Spleen (tissue), 11 donors: ENCODE measurements at regions not wholly inside any gene's neighbourhood (a gene's known extent, or its start where the extent isn't known, plus 50 kb on each side); places are given as distances from the start of the nearest gene placed in this dataset.
"Not testable (repeated sequence)": the region's sequence is repeated elsewhere in the genome, so short reads cannot be mapped to it uniquely, and the experiment has no call there.

ENCODE experiments used
- DNase-seq: peaks from one replicate; pipeline ENCODE4 v3.0.0-alpha.2; 2020
- H3K27ac ChIP-seq, 8 donors: fragments of 200-600 bp; sonication (generic) in 7 of 8; 1 replicate in 4 of 8; 2 replicates in 4 of 8; pipeline versions ENCODE4 v1.5.0 to v1.8.0; 2016 to 2021; ENCODE audit warnings: inconsistent platforms in 4 of 8, mild to moderate bottlenecking in 4 of 8, moderate library complexity in 1 of 8
- H3K27me3 ChIP-seq, 7 donors: fragments of 200-600 bp; sonication (generic) in 6 of 7; replicated peaks in 1 of 7; 1 replicate in 4 of 7; 2 replicates in 3 of 7; pipeline versions ENCODE4 v1.5.0 to v1.8.0; 2016 to 2021; ENCODE audit warnings: inconsistent platforms in 3 of 7, mild to moderate bottlenecking in 1 of 7
- H3K36me3 ChIP-seq, 6 donors: fragments of 200-600 bp; sonication (generic) in 5 of 6; 1 replicate in 4 of 6; 2 replicates in 2 of 6; pipeline versions ENCODE4 v1.5.0 to v1.8.0; 2016 to 2021; ENCODE audit warnings: inconsistent platforms in 2 of 6
- H3K4me1 ChIP-seq, 6 donors: fragments of 200-600 bp; sonication (generic) in 5 of 6; 1 replicate in 3 of 6; 2 replicates in 3 of 6; pipeline versions ENCODE4 v1.5.0 to v1.8.0; 2016 to 2021; ENCODE audit warnings: inconsistent platforms in 3 of 6
- H3K4me3 ChIP-seq, 8 donors: fragments of 200-600 bp; sonication (generic) in 7 of 8; 1 replicate in 4 of 8; 2 replicates in 4 of 8; pipeline versions ENCODE4 v1.5.0 to v1.8.0; 2016 to 2021; ENCODE audit warnings: inconsistent platforms in 4 of 8, mild to moderate bottlenecking in 4 of 8, moderate library complexity in 2 of 8
- H3K9me3 ChIP-seq, 8 donors: fragments of 200-600 bp; sonication (generic) in 7 of 8; 1 replicate in 4 of 8; 2 replicates in 4 of 8; pipeline versions ENCODE4 v1.5.0 to v1.8.0; 2016 to 2021; ENCODE audit warnings: inconsistent platforms in 4 of 8
- POLR2A ChIP-seq, 3 donors: fragments of 450-650 bp; IDR thresholded peaks; one replicate each; pipeline ENCODE4 v1.5.1; 2017; ENCODE audit warnings: antibody characterized with exemption in 3 of 3, mild to moderate bottlenecking in 1 of 3
- POLR2AphosphoS5 ChIP-seq, 3 donors: sonication (generic); formaldehyde crosslinking; IDR thresholded peaks; one replicate each; pipeline ENCODE4 v1.5.1; 2017; ENCODE audit warnings: antibody characterized with exemption in 3 of 3
- WGBS, 5 donors: extraction: QIAGEN DNeasy Blood & Tissue Kit in 3 of 5; methylation state at CpG; one replicate each; pipeline versions ENCODE4 v1.1.5 to v1.1.7; 2013 to 2018; 5-methylcytosine and 5-hydroxymethylcytosine counted together
- intact Hi-C: fragments of 100-400 bp; cut with DNase I; formaldehyde crosslinking; loops from one replicate; pipeline ENCODE4 v1.15.0; 2023; ENCODE audit warnings: low total_unique reads
- TF ChIP-seq, protein P1 (sequence below), 11 experiments: fragments of 200-600 bp in 7 of 11; fragments of 450-650 bp in 4 of 11; sonication (generic) in 4 of 11; IDR thresholded peaks in 8 of 11; conservative IDR thresholded peaks in 3 of 11; 1 replicate in 7 of 11; 2 replicates in 4 of 11; pipeline versions ENCODE4 v1.4.0 to v1.8.0; 2016 to 2021; ENCODE audit warnings: antibody characterized with exemption in 11 of 11, inconsistent platforms in 4 of 11, mild to moderate bottlenecking in 1 of 11
- donor health status: healthy with polysubstance abuse.
- donor health status: DM: no; HTN: no; CAD: no; lungs with moderate emphysema.
- donor health status: DM: no; HTN: no; CAD: no.
- donor health status: Bipolar disorder and iron deficiency.
- donor health status: healthy.
- donor health status: DM: no; HTN: no; CAD: no.
- donor health status: DM: yes; HTN: yes; CAD: no.

DNA sequence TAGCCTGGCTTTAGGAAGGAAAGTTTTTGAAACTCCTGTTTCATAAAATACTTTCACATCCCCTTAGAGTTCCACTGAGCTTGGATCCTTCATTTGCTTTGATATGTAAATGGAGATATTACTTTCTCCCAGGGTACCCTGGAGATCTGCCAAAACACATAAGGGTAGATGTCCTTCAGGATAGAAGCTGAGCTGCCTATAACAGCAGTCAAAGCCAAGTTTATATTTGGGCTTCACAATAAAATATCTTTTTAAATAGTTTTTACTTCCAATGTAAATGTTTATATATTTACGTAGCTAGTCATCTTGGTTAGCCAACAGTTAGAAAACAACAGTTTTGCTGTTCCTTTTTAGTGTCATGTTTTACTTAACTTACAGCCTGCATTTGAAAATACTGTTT is 742.3 kb upstream of the POU3F4 start:
- no peak for DNase-seq

DNA sequence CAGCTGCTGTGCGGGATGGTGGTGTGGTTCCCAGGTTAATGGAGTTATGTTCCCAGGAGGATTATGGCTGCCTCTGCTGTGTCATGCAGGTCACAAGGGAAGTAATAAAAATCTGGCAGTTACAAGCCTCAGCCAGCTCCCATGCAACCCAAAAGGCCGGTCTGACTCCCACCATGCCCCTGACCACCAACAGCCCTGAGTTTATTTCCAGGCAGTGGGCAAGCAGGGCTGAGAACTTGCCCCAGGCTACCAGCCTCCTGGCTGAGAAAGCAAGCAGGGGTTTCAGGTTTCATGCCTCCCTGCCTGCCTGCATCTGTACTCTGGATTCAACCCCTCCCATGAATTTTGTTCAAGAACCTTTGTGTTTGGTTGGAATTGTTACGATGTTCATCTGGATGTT is 732.7 kb upstream of the POU3F4 start:
- intact Hi-C loops = no loop called here
- TF ChIP-seq POLR2AphosphoS5 (IDR thresholded peaks at IDR 0.05) (no peak), POLR2A (IDR thresholded peaks at IDR 0.05) (no peak)
- TF ChIP-seq, protein P1, sequence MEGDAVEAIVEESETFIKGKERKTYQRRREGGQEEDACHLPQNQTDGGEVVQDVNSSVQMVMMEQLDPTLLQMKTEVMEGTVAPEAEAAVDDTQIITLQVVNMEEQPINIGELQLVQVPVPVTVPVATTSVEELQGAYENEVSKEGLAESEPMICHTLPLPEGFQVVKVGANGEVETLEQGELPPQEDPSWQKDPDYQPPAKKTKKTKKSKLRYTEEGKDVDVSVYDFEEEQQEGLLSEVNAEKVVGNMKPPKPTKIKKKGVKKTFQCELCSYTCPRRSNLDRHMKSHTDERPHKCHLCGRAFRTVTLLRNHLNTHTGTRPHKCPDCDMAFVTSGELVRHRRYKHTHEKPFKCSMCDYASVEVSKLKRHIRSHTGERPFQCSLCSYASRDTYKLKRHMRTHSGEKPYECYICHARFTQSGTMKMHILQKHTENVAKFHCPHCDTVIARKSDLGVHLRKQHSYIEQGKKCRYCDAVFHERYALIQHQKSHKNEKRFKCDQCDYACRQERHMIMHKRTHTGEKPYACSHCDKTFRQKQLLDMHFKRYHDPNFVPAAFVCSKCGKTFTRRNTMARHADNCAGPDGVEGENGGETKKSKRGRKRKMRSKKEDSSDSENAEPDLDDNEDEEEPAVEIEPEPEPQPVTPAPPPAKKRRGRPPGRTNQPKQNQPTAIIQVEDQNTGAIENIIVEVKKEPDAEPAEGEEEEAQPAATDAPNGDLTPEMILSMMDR (IDR thresholded peaks at IDR 0.05 in 8 of 11, conservative IDR thresholded peaks at IDR 0.05 in 3 of 11) = no peak
- Histone ChIP-seq H3K9me3 (peaks cover 0 to 33% (median 3%) of the 10 kb centered on the region in 8 donors), H3K4me1 (no peaks in the 10 kb centered on the region), H3K27ac (no peak overlapping the region), H3K4me3 (no peak overlapping the region), H3K36me3 (no peaks in the 10 kb centered on the region), H3K27me3 (no peaks in the 10 kb centered on the region)
- 56 to 67% (median 64%) methylated on average over 3 of the region's 3 CpGs for WGBS, 5 donors
- no peak for DNase-seq

More for the DNA sequence above, 742.3 kb upstream of the POU3F4 start:
- no peaks in the 10 kb centered on the region for H3K36me3 ChIP-seq
- no peak overlapping the region for H3K4me3 ChIP-seq
- H3K9me3 ChIP-seq = peaks cover 0 to 26% (median 11%) of the 10 kb centered on the region in 8 donors
- H3K27me3 ChIP-seq = no peaks in the 10 kb centered on the region
- 74 to 96% (median 81%) methylated on average over 1 of the region's 1 CpG for WGBS, 5 donors
- H3K27ac ChIP-seq = no peak overlapping the region
- intact Hi-C loops = no loop called here
- TF ChIP-seq POLR2AphosphoS5 (IDR thresholded peaks at IDR 0.05) (no peak), POLR2A (IDR thresholded peaks at IDR 0.05) (no peak)
- TF ChIP-seq, protein P1 (IDR thresholded peaks at IDR 0.05 in 8 of 11, conservative IDR thresholded peaks at IDR 0.05 in 3 of 11) = no peak
- no peaks in the 10 kb centered on the region for H3K4me1 ChIP-seq

DNA sequence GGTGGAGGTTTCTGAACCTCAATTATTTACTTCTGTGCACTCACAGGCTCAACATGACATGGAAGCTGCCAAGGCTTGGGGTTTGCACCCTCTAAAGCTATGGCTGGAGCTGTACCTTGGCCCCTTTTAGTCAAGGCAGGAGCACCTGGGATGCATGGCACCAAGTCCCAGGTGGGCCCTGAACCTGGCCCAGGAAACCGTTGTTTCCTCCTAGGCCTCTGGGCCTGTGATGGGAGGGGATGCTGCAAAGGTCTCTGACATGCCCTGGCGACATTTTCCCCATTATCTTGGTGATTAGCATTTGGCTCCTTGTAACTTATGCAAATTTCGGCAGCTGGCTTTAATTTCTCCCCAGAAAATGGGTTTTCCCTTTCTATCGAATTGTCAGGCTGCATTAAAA is 726.1 kb upstream of the POU3F4 start:
- Histone ChIP-seq H3K27me3 (no peaks in the 10 kb centered on the region), H3K4me3 (no peak overlapping the region), H3K27ac (no peak overlapping the region), H3K4me1 (no peaks in the 10 kb centered on the region), H3K36me3 (no peaks in the 10 kb centered on the region), H3K9me3 (peaks cover 0 to 20% (median 8%) of the 10 kb centered on the region in 8 donors)
- TF ChIP-seq, protein P1 (IDR thresholded peaks at IDR 0.05 in 8 of 11, conservative IDR thresholded peaks at IDR 0.05 in 3 of 11) = no peak
- TF ChIP-seq POLR2AphosphoS5 (IDR thresholded peaks at IDR 0.05) (no peak), POLR2A (IDR thresholded peaks at IDR 0.05) (no peak)
- intact Hi-C loops = no loop called here
- WGBS, 5 donors = 59 to 73% (median 63%) methylated on average over 4 of the region's 4 CpGs
- no peak for DNase-seq

DNA sequence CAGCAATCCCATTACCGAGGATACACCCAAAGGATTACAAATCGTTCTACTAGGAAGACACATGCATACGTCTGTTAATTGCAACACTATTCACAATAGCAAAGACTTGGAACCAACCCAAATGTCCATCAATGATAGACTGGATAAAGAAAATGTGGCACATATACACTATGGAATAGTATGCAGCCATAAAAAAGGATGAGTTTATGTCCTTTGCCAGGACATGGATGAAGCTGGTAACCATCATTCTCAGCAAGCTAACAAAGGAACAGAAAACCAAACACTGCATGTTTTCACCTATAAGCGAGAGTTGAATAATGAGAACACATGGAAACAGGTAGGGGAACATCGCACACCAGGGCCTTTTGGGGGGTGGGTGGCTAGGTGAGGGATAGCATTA is 695.2 kb upstream of the POU3F4 start:
- 78 to 93% (median 84%) methylated on average over 5 of the region's 5 CpGs for WGBS, 5 donors
- DNase-seq, H3K27me3 ChIP-seq, H3K4me3 ChIP-seq, H3K36me3 ChIP-seq, H3K4me1 ChIP-seq, intact Hi-C loops, H3K27ac ChIP-seq: not testable (repeated sequence)
- H3K9me3 ChIP-seq = peaks cover 0 to 16% (median 0%) of the 10 kb centered on the region in 8 donors

DNA sequence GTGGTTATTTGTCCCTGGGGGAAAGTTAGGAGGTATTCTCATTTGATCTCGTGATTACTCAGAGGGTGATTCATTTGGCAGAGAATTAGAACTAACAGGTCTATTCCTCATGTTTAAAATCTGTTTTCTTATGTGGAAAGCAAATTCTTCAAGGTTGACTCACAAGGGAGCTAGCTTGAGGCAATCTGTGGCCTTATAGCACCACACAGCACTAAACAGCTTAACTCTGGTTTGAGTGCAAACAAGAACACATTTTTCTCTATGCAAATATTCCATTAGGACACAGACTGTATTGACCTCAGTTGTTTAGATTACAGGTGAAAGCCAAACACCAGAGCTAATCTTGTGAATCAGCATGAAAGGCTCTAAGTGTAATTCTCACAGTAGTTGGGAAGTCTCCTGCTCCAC is 694.4 kb upstream of the POU3F4 start:
- intact Hi-C loops = no loop called here
- H3K36me3 ChIP-seq = no peaks in the 10 kb centered on the region
- no peaks in the 10 kb centered on the region for H3K4me1 ChIP-seq
- H3K4me3 ChIP-seq = no peak overlapping the region
- no peak for DNase-seq
- no peak for TF ChIP-seq POLR2A (IDR thresholded peaks at IDR 0.05)
- no peak for TF ChIP-seq POLR2AphosphoS5 (IDR thresholded peaks at IDR 0.05)
- TF ChIP-seq, protein P1 (IDR thresholded peaks at IDR 0.05 in 8 of 11, conservative IDR thresholded peaks at IDR 0.05 in 3 of 11) = no peak
- WGBS, 5 donors = 38 to 73% (median 49%) methylated on average over 1 of the region's 1 CpG
- no peaks in the 10 kb centered on the region for H3K27me3 ChIP-seq
- peaks cover 0 to 16% (median 0%) of the 10 kb centered on the region in 8 donors for H3K9me3 ChIP-seq
- no peak overlapping the region for H3K27ac ChIP-seq
